IMR-90 (cell line): ENCODE measurements at regions not wholly inside any gene's neighbourhood (a gene's known extent, or its start where the extent isn't known, plus 50 kb on each side); places are given as distances from the start of the nearest gene placed in this dataset.

Experiments
- BHLHE40 ChIP-seq: fragments of 150-350 bp; IDR thresholded peaks from 2 replicates; pipeline ENCODE4 v1.6.1; 2016; ENCODE audit warnings: mild to moderate bottlenecking, low read depth, low read length
- CHD1 ChIP-seq: IDR thresholded peaks from 2 replicates; pipeline ENCODE4 v1.6.1; 2012; ENCODE audit warnings: low read depth, low read length, improper control_type of control experiment
- FOS ChIP-seq: fragments of 150-350 bp; IDR thresholded peaks from 2 replicates; pipeline ENCODE4 v1.6.1; 2016; ENCODE audit warnings: low read depth, low read length
- MXI1 ChIP-seq: IDR thresholded peaks from 2 replicates; pipeline ENCODE4 v1.6.1; 2012; ENCODE audit warnings: low read depth, mild to moderate bottlenecking, low read length, moderate library complexity, borderline replicate concordance
- POLR2A ChIP-seq: IDR thresholded peaks from 2 replicates; pipeline ENCODE4 v1.6.1; 2012; ENCODE audit warnings: mild to moderate bottlenecking, low read depth, low read length
- RAD21 ChIP-seq: IDR thresholded peaks from 2 replicates; pipeline ENCODE4 v1.6.1; 2012; ENCODE audit warnings: low read length, improper control_type of control experiment
- RCOR1 ChIP-seq: IDR thresholded peaks from 2 replicates; pipeline ENCODE4 v1.6.1; 2012; ENCODE audit warnings: mild to moderate bottlenecking, low read length, improper control_type of control experiment; ENCODE audit not compliant: insufficient replicate concordance
- TF ChIP-seq, protein P1 (sequence below): conservative IDR thresholded peaks from 2 replicates; pipeline ENCODE4 v1.5.1; 2012; ENCODE audit warnings: mild to moderate bottlenecking, low read depth, low read length, improper control_type of control experiment

DNA sequence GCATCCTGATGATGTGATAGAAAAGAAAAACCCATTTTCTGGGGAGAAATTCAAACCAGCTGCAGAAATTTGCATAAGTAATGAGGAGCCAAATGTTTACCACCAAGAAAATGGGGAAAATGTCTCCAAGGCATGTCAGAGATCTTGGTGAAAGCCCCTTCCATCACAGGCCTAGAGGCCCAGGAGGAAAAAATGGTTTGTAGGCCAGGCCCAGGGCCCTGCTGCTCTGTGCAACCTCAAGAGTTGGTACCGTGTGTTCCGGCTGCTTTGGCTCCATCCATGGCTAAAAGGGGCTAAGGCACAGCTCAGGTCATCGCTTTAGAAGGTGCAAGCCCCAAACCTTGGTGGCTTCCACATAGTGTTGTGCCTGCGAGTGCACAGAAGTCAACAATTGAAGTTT is 543.1 kb downstream of the ZNF608 start:
- TF ChIP-seq FOS = no peak
- TF ChIP-seq RCOR1 = no peak
- TF ChIP-seq, protein P1, sequence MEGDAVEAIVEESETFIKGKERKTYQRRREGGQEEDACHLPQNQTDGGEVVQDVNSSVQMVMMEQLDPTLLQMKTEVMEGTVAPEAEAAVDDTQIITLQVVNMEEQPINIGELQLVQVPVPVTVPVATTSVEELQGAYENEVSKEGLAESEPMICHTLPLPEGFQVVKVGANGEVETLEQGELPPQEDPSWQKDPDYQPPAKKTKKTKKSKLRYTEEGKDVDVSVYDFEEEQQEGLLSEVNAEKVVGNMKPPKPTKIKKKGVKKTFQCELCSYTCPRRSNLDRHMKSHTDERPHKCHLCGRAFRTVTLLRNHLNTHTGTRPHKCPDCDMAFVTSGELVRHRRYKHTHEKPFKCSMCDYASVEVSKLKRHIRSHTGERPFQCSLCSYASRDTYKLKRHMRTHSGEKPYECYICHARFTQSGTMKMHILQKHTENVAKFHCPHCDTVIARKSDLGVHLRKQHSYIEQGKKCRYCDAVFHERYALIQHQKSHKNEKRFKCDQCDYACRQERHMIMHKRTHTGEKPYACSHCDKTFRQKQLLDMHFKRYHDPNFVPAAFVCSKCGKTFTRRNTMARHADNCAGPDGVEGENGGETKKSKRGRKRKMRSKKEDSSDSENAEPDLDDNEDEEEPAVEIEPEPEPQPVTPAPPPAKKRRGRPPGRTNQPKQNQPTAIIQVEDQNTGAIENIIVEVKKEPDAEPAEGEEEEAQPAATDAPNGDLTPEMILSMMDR = no peak
- no peak for TF ChIP-seq RAD21
- no peak for TF ChIP-seq POLR2A
- TF ChIP-seq BHLHE40 = no peak
- no peak for TF ChIP-seq CHD1
- no peak for TF ChIP-seq MXI1
